Stimulated activated CD4-positive, alpha-beta T cell treated with anti-CD3 and anti-CD28 coated beads, Interleukin-15, amount 100 ng/mL, for 48 hours (primary cell): ENCODE measurements at regions not wholly inside any gene's neighbourhood (a gene's known extent, or its start where the extent isn't known, plus 50 kb on each side); places are given as distances from the start of the nearest gene placed in this dataset.

Source experiments
- DNase-seq, 2 donors: peaks; one replicate each; pipeline ENCODE4 v3.0.0-alpha.2; 2020; ENCODE audit warnings: low read depth in 2 of 2

- no peak for DNase-seq
Observed at GRCh38 chr3:28947751-28948150, 333.1 kb upstream of the RBMS3 start.

GRCh38 chr3:28948685-28949084 is 332.2 kb upstream of the RBMS3 start:
- no peak for DNase-seq

- no peak for DNase-seq
Observed at GRCh38 chr3:28949580-28949979, 331.3 kb upstream of the RBMS3 start.

GRCh38 chr3:28950614-28951013 is 330.3 kb upstream of the RBMS3 start:
- DNase-seq: no peak

- no peak for DNase-seq
Observed at GRCh38 chr3:28951772-28952556, 328.9 kb upstream of the RBMS3 start.

- no peak for DNase-seq
Observed at GRCh38 chr3:28958656-28959055, 322.2 kb upstream of the RBMS3 start.

GRCh38 chr3:28971156-28971555 is 309.7 kb upstream of the RBMS3 start:
- DNase-seq: no peak

- no peak for DNase-seq
Observed at GRCh38 chr3:28972921-28973320, 307.9 kb upstream of the RBMS3 start.

GRCh38 chr3:28973609-28974008 is 307.3 kb upstream of the RBMS3 start:
- DNase-seq: no peak

GRCh38 chr3:28978092-28978491 is 302.8 kb upstream of the RBMS3 start:
- DNase-seq: no peak

- no peak for DNase-seq
Observed at GRCh38 chr3:28980131-28980530, 300.7 kb upstream of the RBMS3 start.

GRCh38 chr3:28980631-28981030 is 300.2 kb upstream of the RBMS3 start:
- no peak for DNase-seq

- no peak for DNase-seq
Observed at GRCh38 chr3:28982906-28983305, 298.0 kb upstream of the RBMS3 start.

- no peak for DNase-seq
Observed at GRCh38 chr3:28986922-28987321, 293.9 kb upstream of the RBMS3 start.

- no peak for DNase-seq
Observed at GRCh38 chr3:28989646-28990089, 291.2 kb upstream of the RBMS3 start.

- DNase-seq: no peak
Observed at GRCh38 chr3:28994161-28994905, 286.5 kb upstream of the RBMS3 start.

GRCh38 chr3:29004885-29005599 is 275.8 kb upstream of the RBMS3 start:
- no peak for DNase-seq

GRCh38 chr3:29005862-29006261 is 275.0 kb upstream of the RBMS3 start:
- DNase-seq: no peak

- DNase-seq: no peak
Observed at GRCh38 chr3:29011441-29011840, 269.4 kb upstream of the RBMS3 start.

GRCh38 chr3:29011966-29012365 is 268.9 kb upstream of the RBMS3 start:
- no peak for DNase-seq

GRCh38 chr3:29022976-29023375 is 257.9 kb upstream of the RBMS3 start:
- DNase-seq: no peak

- DNase-seq: no peak
Observed at GRCh38 chr3:29026286-29026685, 254.6 kb upstream of the RBMS3 start.

- no peak for DNase-seq
Observed at GRCh38 chr3:29026959-29027358, 253.9 kb upstream of the RBMS3 start.
